Stimulated activated CD8-positive, alpha-beta memory T cell treated with anti-CD3 and anti-CD28 coated beads, Interleukin-15, amount 100 ng/mL, for 48 hours (primary cell): ENCODE measurements at regions not wholly inside any gene's neighbourhood (a gene's known extent, or its start where the extent isn't known, plus 50 kb on each side); places are given as distances from the start of the nearest gene placed in this dataset.

ENCODE experiments used
- DNase-seq, 2 donors: peaks; one replicate each; pipeline ENCODE4 v3.0.0-alpha.2; 2020; ENCODE audit warnings: low read depth in 2 of 2

DNA sequence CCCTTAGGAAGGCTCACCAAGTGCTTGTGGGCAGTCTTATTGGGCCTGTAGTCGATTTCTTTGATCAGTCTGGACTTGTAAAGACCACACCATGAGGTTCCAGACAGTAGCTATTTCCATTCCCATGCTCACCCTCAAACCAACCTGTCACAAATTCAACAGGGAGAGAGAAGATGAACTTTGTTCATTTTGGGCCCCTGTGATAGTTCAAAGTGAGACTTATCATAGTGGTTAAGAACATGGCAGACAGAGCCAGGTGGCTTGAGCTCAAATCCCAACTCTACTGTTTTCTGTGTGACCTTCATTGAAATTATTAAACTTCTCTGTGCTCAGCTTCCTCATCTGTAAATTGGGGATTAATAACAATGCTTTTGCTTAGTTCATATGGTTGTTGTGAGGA is 53.9 kb upstream of the CTLA4 start:
- no peak for DNase-seq

DNA sequence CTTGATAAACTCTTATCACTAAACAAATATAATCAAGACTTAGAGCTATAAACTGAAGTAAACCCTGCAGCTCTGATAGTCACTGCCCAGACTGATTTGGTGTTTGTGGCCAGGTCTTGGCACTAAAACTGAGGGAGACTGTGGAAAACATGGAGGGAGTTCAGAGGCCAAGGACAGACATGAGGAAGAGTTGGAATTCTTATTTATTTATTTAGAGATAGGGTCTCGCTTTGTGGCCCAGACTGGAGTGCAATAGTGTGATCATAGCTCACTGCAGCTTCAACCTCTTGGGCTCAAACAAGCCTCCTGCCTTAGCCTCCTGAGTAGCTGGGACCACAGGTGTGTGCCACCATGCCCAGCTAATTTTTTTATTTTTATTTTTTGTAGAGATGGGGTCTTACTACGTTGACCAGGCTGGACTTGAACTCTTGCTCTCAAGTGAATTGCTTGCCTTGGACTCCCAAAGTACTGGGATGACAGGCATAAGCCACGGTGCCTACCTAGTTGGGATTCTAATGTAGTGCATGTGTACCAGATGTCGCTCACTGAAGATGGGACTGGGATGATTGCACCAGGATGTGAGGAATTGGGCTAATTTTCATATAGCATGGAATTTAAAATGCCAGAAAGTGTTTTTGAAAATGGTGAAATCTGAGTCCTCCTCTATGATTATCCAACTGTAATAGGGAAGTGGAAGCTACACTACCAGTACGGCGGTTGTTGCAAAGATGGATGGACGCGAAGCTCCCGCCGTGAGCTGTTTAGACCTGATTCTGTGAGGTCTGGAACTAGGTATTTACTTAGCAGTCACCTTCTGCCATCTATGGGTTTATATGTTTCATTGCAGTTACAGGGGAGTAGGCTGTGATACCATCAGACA is 52.7 kb upstream of the CTLA4 start:
- peak in 1 of 2 donors; percentile 18 for DNase-seq

DNA sequence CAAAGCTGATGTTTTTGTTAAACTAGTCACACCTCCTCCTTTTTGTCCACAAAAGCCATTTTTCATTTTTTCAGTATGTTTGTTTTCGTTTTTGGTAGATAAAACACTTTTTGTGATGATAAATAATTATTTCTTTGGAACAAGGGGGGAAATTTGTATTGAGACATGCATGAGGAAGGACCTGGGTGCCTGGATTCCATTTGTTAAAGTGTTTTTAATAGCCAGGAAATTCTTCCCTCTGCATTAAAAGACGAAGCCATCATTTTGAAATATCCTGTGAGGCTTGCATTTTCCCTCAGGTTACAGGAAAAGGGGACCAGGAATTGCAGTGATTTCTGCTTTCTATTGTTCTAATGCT is 52.1 kb upstream of the CTLA4 start:
- no peak for DNase-seq

DNA sequence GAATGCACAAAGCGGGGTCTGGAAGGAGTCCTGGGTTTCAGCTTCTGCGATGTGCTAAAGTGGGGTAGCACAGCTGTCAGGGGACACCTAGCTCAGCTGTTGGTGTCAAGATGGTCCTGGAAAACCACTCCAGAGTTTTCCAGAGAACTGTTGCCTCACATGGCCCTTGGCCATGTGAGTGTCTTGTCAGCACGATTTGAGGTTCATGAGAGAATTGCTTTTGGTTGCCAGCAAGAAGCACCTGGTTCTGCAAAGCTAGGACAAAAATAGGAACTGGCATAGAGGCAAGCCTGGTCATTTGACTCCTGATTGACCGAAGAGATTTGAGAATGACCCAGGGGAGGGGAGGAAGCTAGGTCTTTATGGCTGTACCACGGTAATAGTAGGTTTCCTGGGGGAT is 50.4 kb upstream of the CTLA4 start:
- no peak for DNase-seq
